ENCODE measurements at regions not wholly inside any gene's neighbourhood (a gene's known extent, or its start where the extent isn't known, plus 50 kb on each side); places are given as distances from the start of the nearest gene placed in this dataset.

- H3K9me3 Mint-ChIP-seq (ENCODE audit: unreplicated experiment): peaks cover 11% of the 10 kb centered on the region
- peak; percentile 5 for DNase-seq (ENCODE audit: unreplicated experiment)
- peaks cover 8% of the 10 kb centered on the region for H3K36me3 Mint-ChIP-seq (ENCODE audit: insufficient read depth, unreplicated experiment)
- TF ChIP-seq, protein P1, sequence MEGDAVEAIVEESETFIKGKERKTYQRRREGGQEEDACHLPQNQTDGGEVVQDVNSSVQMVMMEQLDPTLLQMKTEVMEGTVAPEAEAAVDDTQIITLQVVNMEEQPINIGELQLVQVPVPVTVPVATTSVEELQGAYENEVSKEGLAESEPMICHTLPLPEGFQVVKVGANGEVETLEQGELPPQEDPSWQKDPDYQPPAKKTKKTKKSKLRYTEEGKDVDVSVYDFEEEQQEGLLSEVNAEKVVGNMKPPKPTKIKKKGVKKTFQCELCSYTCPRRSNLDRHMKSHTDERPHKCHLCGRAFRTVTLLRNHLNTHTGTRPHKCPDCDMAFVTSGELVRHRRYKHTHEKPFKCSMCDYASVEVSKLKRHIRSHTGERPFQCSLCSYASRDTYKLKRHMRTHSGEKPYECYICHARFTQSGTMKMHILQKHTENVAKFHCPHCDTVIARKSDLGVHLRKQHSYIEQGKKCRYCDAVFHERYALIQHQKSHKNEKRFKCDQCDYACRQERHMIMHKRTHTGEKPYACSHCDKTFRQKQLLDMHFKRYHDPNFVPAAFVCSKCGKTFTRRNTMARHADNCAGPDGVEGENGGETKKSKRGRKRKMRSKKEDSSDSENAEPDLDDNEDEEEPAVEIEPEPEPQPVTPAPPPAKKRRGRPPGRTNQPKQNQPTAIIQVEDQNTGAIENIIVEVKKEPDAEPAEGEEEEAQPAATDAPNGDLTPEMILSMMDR (IDR thresholded peaks at IDR 0.05; ENCODE audit: unreplicated experiment): no peak
- no peaks in the 10 kb centered on the region for H3K4me1 Mint-ChIP-seq (ENCODE audit: insufficient read depth, unreplicated experiment)
- H3K27ac Mint-ChIP-seq (ENCODE audit: low read depth, unreplicated experiment): no peak overlapping the region
- intact Hi-C loops (cut with micrococcal nuclease): no loop called here
- BruUV-seq (replicated peaks): no TSS peak
- H3K27me3 Mint-ChIP-seq (ENCODE audit: insufficient read depth, unreplicated experiment): no peaks in the 10 kb centered on the region
- no peak overlapping the region for H3K4me3 Mint-ChIP-seq (ENCODE audit: unreplicated experiment)
- ChIA-PET CTCF (interaction anchor here (0.6 to 0.7 kb wide), 2 partner anchors 12 to 426 kb away, joined by 3 to 4 read pairs; no protein-coding TSS in a partner anchor), POLR2A (no interaction called here)
These were observed 99.1 kb upstream of the JCAD start for GRCh38 chr10:30158325-30158960.

- H3K4me3 Mint-ChIP-seq (ENCODE audit: unreplicated experiment): no peak overlapping the region
- H3K9me3 Mint-ChIP-seq (ENCODE audit: unreplicated experiment): peaks cover 11% of the 10 kb centered on the region
- TF ChIP-seq, protein P1 (IDR thresholded peaks at IDR 0.05; ENCODE audit: unreplicated experiment): no peak
- peaks cover 14% of the 10 kb centered on the region for H3K36me3 Mint-ChIP-seq (ENCODE audit: insufficient read depth, unreplicated experiment)
- intact Hi-C loops (cut with micrococcal nuclease): no loop called here
- no peaks in the 10 kb centered on the region for H3K4me1 Mint-ChIP-seq (ENCODE audit: insufficient read depth, unreplicated experiment)
- no TSS peak for BruUV-seq (replicated peaks)
- DNase-seq (ENCODE audit: unreplicated experiment): no peak
- CTCF ChIA-PET: interaction anchor here (0.7 kb wide), 1 partner anchor 42 kb away, joined by 3 read pairs; no protein-coding TSS in a partner anchor
- peaks cover 15% of the 10 kb centered on the region for H3K27me3 Mint-ChIP-seq (ENCODE audit: insufficient read depth, unreplicated experiment)
- no peak overlapping the region for H3K27ac Mint-ChIP-seq (ENCODE audit: low read depth, unreplicated experiment)
- POLR2A ChIA-PET: no interaction called here
These were observed 96.0 kb upstream of the JCAD start for GRCh38 chr10:30155401-30155800.

GRCh38 chr10:30154561-30154960 is 95.2 kb upstream of the JCAD start:
- no peaks in the 10 kb centered on the region for H3K4me1 Mint-ChIP-seq (ENCODE audit: insufficient read depth, unreplicated experiment)
- CTCF ChIA-PET: no interaction called here

DNA sequence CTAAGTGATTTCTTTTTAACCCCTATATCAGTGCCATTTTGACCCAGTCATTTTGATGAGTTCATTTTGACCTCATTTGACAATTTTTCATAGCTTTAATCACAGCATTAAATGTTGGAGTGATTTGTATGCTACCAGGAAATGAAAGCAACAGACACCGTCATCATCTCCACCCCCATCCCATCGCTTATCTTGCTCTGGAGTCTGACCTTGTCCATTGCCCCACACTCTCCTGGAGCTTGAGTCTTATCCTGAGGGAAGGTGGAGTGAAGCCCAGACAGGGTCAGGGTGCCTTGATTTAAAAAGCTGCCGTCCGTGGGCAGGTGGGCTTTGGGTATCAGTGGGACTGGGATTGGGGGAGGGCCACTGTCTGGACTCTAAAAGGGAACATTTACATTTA is 94.7 kb upstream of the JCAD start:
- H3K4me3 Mint-ChIP-seq (ENCODE audit: unreplicated experiment): no peak overlapping the region
- no peaks in the 10 kb centered on the region for H3K4me1 Mint-ChIP-seq (ENCODE audit: insufficient read depth, unreplicated experiment)
- BruUV-seq (replicated peaks): no TSS peak
- no peak overlapping the region for H3K27ac Mint-ChIP-seq (ENCODE audit: low read depth, unreplicated experiment)
- DNase-seq (ENCODE audit: unreplicated experiment): no peak
- CTCF ChIA-PET: no interaction called here
- POLR2A ChIA-PET: interaction anchor here (1.0 kb wide), 1 partner anchor 130 kb away, joined by 3 read pairs; no protein-coding TSS in a partner anchor
- H3K36me3 Mint-ChIP-seq (ENCODE audit: insufficient read depth, unreplicated experiment): peaks cover 14% of the 10 kb centered on the region
- TF ChIP-seq, protein P1 (IDR thresholded peaks at IDR 0.05; ENCODE audit: unreplicated experiment): no peak
- H3K9me3 Mint-ChIP-seq (ENCODE audit: unreplicated experiment): peaks cover 9% of the 10 kb centered on the region
- intact Hi-C loops (cut with micrococcal nuclease): no loop called here
- peaks cover 28% of the 10 kb centered on the region for H3K27me3 Mint-ChIP-seq (ENCODE audit: insufficient read depth, unreplicated experiment)

More at GRCh38 chr10:30154561-30154960, 95.2 kb upstream of the JCAD start:
- no peak for DNase-seq (ENCODE audit: unreplicated experiment)
- intact Hi-C loops (cut with micrococcal nuclease): no loop called here
- peaks cover 23% of the 10 kb centered on the region for H3K27me3 Mint-ChIP-seq (ENCODE audit: insufficient read depth, unreplicated experiment)
- BruUV-seq (replicated peaks): no TSS peak
- H3K4me3 Mint-ChIP-seq (ENCODE audit: unreplicated experiment): no peak overlapping the region
- peaks cover 14% of the 10 kb centered on the region for H3K36me3 Mint-ChIP-seq (ENCODE audit: insufficient read depth, unreplicated experiment)
- H3K27ac Mint-ChIP-seq (ENCODE audit: low read depth, unreplicated experiment): no peak overlapping the region
- peaks cover 11% of the 10 kb centered on the region for H3K9me3 Mint-ChIP-seq (ENCODE audit: unreplicated experiment)
- TF ChIP-seq, protein P1 (IDR thresholded peaks at IDR 0.05; ENCODE audit: unreplicated experiment): no peak
- POLR2A ChIA-PET: interaction anchor here (1.0 kb wide), 1 partner anchor 131 kb away, joined by 3 read pairs; no protein-coding TSS in a partner anchor

Data from MCF 10A (cell line).